OCI-M2 (cell line): ENCODE measurements at regions not wholly inside any gene's neighbourhood (a gene's known extent, or its start where the extent isn't known, plus 50 kb on each side); places are given as distances from the start of the nearest gene placed in this dataset.
"Not testable (repeated sequence)": the region's sequence is repeated elsewhere in the genome, so short reads cannot be mapped to it uniquely, and the experiment has no call there.

Experiments used
- DNase-seq: peaks from one replicate; lab custom pipeline; 2025; ENCODE audit not compliant: unreplicated experiment; lab: John Stamatoyannopoulos, UW

DNA sequence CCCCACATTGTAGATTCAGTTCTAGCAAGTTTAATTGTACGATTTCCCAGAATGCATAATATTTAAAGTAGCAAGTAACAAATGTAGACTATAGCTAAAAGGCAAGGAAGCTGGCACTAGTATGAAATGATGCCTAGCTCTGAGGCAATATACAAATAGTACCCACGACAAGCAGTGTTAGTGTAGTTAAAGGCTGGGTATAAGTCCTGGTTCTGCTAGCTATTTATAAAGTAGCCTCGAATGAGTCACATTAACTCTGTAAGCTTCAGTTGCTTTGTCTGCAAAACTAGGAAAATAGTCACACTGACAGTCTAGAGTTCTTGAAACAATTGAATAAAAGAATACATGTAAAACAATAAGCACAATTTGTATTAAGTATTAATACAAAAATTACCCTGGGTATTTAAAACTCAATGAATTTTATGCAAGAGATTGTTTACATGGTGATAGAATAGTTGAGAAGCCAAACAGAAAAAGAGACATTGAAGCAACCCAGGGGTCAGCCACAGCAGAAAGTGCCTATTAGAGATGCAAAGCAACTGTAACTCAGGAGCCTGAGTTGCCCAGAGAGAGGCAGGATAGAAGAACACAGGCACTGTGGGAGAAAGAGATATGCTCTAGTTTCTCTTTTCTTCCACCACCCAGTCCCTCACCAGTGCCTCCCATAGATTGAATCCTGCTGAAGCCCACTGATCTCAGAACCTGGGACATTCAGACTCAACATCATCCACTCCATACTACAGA is 949.0 kb downstream of the C4orf33 start:
- DNase-seq = no peak

DNA sequence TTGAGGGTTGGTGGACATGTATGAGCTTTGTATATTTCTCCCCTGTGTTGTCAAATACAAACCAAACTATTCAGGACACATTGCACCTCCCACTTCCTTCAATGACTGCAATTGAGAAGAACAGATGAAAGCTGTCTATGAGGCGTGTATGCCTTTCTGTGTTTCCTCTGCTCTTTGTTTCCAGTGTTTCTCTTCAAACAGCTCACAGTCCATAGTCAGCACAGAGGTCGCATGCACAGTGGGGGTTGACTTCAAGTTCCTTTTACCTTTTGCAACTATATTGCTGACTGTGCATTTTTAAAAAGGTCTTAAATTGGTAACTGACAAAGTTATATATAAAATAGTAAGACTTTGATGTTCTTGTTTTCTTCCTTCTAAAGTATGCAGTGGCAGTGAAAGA is 957.8 kb downstream of the C4orf33 start:
- DNase-seq = no peak

DNA sequence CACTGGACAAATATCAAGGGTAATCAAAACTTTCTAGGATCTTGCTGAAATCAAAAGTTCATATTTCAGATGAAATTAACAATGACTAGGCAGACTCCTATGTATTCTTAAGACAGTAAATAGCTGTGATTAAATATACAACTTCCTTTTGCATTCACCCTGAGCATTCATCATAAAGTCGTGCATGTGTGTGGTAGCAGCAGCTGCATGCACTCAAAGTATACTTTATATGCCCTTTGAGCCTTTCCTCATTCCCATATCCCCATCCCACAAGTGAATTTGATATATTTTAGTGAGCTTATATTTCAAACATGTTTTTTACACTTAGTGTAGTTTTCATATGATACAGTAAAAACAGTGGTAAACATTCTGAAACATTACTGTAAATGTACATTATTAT is 959.0 kb downstream of the C4orf33 start:
- DNase-seq = no peak

DNA sequence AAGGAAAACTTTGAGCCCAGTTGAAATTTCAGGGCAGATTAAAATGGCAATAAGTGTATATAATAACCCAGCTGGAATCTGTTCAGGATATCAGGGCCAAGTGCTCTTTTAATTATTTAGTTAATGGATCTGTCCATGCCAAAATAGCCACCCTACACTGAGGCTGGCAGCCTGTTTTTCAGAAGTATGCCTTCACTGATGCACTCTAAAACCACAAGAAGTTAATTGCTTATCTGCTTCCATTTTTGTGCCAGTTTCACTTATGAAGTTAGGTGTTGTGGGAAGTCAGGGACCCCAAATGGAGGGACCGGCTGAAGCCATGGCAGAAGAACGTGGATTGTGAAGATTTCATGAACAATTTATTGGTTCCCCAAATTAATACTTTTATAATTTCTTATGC is 960.3 kb downstream of the C4orf33 start:
- no peak for DNase-seq

DNA sequence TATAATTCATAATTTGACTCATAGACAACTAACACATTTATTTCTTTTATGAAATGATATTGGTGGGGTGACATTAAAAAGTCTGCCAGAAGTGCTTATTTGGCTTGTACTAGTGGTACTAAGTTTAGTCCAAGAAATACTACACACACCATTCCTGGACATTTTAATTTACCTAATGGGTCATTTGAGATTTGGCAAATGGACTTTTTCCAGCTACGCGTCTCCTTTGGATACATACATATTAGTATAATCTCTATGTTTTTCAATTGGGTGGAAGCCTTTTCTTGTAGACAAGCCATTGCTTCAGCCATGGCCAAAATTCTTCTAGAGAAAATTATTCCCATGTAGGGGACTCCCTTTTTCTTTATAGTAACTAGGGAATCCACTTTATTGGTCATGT is 968.5 kb downstream of the C4orf33 start:
- DNase-seq = no peak

DNA sequence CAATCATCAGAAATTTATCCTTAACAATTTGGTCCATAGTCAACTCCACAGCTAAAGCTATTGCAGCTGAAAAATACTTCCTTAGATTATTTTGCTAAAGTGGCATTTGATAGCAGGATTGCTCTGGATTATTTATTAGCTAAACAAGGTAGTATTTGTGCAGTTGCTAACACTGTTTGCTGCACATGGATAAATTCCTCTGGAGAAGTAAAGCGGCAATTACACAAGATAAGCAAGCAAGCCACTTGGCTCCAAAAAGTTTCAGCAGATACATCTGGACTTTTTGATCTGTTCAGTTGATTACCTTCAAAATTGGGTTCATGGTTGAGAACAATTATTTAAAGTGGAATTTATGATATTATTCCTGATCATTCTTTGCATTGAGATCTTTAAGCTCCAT is 971.5 kb downstream of the C4orf33 start:
- no peak for DNase-seq

DNA sequence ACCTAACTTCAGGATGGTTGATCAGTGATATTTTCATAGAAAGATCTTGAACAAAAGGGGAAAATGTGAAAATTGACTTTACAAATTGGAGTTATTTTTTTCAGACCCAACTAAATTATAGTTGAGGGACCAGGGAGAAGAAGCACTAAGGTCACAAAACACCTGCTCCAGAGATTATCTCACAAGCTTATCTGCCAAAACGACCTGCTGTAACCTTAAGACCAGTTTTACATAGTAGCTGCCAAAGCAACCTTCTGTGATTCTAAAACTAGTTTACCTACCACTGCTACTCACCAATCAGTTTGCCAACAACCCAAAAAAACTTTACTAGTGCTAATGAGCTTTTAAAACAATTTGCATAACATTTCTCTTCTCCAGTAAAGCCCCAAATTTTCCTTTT is 972.1 kb downstream of the C4orf33 start:
- no peak for DNase-seq

DNA sequence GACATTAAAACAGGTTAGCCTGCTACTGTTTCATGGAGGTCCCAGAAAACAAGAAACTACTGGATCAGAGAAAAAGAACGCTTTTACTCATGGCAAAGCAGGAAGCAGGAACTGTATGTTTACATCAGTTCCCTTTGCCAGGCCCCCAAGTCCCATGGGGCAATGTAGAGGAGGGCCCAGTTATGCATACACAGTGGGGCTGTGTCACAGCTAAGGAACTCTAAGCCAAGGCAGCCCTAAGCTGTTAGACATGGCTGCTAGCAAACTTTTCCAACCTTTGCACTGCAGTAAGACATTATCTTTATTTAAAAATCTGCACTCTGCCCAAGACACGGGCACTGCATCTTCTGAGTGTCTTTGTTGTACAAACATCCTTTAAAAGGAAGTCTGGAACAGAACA is 975.8 kb downstream of the C4orf33 start:
- DNase-seq = no peak

DNA sequence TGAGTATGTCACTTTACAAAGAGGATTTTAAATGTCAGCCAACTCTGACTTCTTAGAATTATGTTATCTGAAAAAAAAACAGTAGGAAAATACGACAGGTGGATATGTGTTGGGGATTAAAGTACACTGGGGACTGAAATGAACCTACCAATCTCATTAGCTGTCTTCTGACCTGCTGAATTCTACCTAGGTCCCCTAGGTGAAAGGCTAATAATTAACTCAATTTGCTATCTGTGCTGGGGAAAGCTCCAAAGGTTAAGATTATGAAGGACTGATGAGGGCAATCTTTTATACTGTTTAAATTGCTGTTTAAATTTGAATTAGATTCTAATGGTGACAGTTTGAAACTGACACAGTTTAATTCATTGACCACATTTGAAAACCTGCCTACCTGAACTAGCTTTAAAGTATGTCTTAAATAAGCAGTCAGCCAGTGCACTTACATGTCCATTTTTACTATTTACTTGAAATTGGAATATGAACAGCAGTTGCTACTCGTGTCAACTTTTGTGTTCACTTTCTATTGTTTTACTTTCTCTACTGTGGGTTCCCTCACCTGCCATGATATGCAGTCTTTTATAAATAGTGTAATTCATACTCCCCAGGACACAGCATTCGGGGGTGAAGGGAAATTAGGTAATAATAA is 977.3 kb downstream of the C4orf33 start:
- no peak for DNase-seq

DNA sequence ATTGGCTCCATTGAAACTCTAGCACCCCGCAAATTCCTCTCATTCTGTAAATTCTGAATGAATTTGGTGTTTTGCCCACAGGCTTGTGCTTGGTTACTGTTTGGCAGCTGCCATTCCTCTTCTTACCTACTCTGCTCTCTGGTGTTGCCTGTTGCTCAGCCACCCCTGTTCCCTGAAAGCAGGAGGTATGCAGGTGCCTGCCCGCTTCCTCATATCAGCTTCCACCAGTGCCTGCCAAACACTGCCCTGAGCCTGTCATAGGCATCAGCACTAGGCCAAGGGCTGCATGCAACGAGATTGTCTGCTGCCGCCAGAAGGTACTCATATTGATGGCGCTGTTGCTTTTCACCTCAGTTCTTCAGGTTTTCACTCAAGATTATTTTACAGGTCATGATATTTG is 978.1 kb downstream of the C4orf33 start:
- no peak for DNase-seq

DNA sequence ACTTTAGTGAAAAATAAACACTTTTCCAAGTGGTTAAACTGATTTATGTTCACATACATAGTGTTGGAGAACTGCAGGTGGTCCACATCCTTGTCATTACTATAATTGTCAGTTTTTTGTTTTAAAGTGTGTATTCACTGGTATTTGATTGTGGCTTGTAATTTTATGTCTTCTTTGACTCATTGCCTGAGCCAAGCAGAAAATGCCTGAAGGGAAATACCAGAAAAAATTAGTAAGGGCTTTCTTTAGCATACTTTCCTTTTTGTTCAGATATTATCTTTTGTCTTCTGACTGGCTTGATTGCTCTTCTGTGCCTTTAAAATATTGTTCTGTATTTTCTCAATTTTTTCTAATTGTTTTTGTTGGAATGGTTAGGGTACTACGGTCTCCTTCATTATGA is 981.3 kb downstream of the C4orf33 start:
- no peak for DNase-seq

DNA sequence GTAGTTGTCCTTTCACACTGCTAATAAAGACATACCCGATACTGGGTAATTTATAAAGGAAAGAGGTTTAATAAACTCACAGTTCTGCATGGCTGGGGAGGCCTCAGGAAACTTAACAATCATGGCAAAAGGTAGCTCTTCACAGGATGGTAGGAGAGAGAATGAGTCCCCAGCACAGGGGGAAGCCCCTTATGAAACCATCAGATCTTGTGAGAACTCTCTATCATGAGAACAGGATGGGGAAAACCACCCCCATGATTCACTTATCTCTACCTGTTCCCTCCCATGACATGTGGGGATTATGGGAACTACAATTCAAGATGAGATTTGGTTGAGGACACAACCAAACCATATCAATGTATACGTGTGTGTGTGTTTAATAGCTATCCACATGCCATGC is 983.1 kb downstream of the C4orf33 start:
- not testable (repeated sequence) for DNase-seq

DNA sequence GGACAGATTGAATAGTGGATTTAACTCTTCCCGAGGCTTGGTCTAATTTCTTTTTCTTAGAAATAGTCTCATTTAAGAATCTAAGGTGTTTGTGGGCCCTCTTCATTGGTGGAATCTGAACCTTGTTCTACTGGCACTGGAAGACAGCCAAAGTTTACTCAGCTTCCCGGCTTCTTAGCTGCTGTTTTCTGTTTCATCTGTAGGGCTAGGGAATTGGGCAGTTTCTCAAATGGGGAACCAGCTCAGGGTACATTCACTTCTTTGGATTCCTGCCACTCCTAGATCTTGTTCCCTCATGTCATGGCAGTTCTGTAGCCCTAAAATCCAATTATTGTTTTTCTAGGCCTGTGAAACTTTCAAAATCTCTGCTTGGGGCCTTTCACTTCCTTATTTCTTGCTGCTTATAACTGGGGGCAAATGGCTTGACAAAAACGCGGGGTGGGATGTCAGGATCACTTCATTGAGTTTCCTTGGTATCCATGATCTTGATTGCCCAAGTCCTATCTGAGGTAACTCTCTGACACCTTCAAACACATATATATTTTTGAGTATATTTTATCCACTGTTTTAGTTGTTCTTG is 985.0 kb downstream of the C4orf33 start:
- no peak for DNase-seq

DNA sequence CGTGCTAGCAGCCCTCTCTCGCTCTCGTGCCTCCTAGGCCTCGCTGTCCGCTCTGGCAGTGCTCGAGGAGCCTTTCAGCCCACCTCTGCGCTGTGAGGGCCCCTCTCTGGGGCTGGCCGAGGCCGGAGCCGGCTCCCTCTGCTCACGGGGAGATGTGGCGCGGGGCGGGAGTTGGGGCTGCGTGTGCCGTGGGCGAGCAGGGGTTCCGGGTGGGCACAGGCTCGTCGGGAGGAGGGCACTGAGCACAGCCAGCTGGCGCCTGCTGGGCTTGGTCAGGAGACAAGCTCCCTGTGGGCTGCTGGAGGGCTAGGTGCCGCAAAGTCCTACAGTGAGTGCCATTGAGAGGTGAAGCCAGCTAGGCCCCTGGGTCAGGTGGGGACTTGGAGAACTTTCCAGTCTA is 994.5 kb downstream of the C4orf33 start:
- DNase-seq = no peak

DNA sequence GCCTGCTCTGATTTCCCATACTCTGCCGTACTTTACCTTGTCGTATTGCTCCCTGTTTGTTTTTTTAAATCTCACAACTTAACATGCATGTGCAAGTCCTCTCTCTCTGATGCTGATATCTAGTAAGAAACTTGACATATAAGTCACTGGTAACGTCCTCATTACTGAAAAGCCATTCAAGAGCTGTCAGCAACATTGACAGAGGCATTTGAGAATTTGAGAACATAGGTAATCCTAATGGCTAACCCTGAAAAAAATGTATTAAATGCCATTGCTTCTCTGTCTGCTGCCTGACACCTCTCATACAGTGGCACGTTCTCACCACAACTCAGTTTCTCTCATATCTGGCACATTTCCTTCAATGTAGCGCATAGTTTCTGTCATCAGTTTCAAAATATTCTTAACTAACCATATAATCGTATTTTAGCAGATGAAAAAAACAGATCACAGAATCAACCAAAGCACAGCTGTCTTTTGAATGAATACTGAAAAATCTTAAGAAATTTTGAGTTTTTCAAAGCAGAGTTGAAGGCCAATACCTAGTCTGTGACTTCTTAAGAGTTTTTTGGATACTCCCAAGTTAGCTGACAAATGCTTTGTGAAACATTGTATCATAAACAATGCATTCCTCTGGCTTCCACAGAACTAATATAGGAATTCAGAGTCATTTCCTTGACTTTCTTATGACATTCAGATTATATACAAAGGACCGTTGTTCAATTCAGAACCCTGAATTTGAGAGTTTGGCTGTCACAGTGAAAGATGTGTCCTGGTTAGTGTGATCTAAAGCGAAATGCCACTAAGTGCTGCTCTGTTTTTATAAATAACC is 996.4 kb downstream of the C4orf33 start:
- DNase-seq = no peak

DNA sequence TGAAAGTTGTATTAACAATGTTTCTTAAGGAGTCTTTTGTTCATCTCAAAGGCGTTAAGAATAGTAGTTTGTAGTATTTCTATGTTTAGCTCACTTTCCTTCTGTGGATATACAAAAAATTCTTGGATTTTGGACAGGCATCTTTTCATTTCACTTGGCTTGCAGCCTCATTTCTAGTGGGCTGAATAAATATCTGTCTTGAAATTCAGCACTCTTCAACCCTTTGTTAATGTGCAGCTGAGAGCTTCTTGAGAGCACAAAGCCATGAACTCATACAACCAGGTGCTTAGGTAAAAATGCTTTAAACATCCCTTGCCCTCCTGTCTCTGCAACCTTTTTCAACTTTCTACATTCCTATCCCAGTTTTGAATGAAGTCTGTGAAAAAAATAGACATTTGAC is 1003.2 kb downstream of the C4orf33 start:
- DNase-seq = no peak

DNA sequence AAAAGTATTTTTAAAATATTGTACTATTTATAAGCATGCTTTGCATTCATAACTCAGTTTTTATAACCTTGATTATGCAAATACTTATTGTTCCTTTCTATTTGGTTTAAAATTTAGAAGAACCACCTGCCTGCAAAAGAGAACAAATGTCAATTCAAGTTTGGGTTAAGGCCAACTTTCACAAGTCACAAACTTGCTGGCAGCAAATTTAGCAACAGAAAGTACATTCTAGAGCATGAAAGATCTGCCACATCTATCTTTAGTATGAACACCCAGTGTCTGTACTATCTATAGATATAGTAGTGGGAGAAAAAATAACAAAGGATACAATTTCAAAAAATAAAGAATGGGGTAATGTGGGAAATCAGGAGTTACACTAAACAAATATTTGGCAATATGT is 1014.2 kb downstream of the C4orf33 start:
- DNase-seq = no peak

DNA sequence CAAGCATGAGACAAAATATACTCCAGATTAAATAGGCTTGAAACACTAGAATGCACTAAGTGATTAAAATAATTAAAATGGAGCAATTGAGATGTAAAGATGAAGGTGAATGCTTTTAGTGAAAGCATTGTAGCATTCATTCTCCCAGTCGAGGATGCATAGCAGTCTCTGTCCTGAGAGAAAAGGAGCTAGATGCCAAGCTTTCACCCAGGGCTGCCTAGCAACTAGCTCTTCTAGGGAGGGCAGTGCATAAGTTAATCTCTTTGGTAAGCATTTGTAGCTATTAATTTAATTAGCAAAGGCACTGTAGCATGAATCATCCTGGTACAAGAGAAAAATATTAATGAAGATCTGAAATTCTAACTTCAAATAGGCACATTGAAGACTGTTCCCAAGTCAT is 1014.8 kb downstream of the C4orf33 start:
- DNase-seq = no peak

DNA sequence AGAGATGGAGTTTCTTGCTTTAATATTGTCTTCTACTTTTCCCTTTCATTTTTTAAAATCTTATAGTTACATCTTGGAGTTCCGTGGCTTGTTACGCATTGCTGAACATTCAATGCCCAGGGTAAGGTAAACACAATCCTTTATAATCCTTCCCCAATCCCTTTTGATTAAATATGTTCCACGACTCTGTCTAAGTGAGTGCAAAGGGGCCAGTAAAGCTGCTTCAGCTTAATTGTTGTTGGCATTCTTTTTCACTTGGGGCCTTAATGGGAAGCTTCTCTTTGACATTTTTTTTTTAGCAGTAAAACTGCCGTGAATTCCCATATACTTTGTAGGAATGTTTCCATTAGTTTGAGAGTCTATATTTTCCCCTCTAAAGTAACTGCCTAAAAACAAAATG is 1028.1 kb downstream of the C4orf33 start:
- DNase-seq = no peak

DNA sequence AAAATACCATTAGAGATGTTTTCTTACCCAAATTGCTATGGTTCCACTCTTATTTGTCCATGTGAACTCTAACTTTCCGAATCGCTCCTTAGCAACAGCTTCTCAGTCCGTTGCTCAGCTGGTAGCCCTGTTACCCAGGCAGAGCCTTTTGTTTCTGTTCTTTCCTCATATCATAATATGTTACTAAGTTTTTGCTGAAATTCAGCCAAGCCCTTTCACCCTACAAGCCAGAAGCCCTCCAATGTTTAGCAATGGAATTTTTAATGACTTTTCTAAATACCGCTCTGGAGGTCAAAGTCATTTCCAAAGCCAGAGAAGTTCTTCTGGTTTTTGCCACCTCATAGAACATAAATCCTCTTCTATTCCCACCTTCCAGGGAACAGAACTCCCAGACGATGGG is 1029.5 kb downstream of the C4orf33 start:
- DNase-seq = no peak

DNA sequence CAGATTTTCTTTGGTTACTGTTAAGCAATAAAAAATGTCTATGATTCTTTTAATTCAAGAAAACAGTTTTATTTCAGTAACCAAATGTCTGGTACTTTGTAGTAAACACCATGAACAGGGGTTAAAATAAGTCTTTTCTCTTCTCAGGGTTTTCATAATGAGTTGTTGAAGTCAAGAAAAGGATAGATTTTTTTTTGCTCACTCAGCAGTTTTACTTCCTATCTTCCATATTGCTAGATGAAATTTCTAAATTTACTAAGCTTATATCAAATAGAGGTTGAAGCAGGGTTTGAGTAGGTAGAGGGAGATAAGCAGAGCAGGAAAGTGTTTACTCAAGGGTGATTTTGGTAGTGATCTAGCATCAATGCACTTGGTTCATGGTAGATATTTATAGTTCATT is 1031.3 kb downstream of the C4orf33 start:
- DNase-seq = no peak

DNA sequence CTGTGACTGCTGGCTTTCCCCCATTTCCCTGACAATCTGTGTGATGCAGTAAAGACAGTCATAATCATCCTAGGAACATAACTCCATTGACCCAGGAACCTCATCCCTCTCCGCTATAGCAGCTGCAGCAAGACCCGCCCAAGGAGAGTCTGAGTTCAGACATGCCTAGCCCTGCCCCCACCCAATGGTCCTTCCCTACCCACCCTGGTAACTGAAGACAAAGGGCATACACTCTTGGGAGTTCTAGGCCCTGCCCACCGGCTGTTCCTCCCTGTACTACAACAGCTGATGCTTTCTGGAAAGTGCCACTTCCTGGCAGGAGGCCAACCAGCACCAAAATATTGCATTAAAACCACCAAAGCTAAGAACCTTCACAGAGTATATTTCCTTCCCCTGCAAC is 1035.6 kb downstream of the C4orf33 start:
- no peak for DNase-seq
